ENCODE measurements at regions not wholly inside any gene's neighbourhood (a gene's known extent, or its start where the extent isn't known, plus 50 kb on each side); places are given as distances from the start of the nearest gene placed in this dataset.

DNA sequence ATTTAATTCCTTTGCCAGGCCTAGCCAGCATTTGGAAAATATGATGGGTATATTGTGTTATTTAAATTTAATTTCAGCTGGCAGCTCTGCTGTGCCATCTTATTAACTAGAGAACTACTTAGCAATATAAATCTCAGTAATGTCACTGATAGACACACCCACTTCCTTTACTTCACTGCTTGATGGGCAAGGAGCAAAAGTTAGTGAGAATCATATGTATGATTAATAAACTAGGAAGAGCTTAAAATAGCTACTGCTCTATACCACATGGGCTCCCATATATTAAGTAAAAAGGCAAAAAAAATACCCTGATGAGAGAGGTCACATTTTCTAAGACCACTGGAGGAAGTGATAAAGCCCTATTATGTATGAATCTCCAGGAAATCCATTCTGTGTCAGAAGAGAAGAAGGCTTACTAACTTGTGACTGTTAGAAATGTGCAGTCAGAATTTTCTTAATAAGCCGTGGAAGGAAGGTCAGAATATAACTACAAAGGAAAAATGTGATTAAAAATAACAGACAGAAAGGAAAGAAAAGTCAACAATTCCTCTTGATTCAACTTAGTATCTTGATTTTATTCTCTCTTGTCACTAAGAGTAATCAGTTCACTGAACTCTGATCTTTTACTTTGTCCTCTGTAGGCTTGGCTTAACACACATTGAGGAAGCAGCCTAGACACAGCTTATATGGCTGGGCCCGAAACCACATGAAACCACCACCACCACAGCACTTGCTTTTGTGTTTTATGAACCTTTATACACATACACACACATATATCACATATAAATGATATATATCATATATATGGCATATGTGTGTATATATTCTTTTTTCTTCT lies 1233.9 kb upstream of the ALCAM start:
- Histone ChIP-seq H3K27me3 (replicated peaks in 1 of 2; ENCODE audit: control insufficient read depth in 2 of 2, insufficient read depth in 2 of 2, low read length in 1 of 2) (no peaks in the 10 kb centered on the region), H3K79me2 (ENCODE audit: control insufficient read depth, insufficient read depth, low read length) (no peaks in the 10 kb centered on the region), H3K9ac (ENCODE audit: control insufficient read depth, insufficient read depth, low read length) (no peak overlapping the region), H3K4me1 (ENCODE audit: control insufficient read depth, insufficient read depth, low read length) (no peaks in the 10 kb centered on the region), H3K4me2 (ENCODE audit: control insufficient read depth, insufficient read depth) (no peak overlapping the region), H3K4me3 (no peak overlapping the region), H3K27ac (ENCODE audit: control insufficient read depth, insufficient read depth) (no peak overlapping the region), H3K9me3 (replicated peaks; ENCODE audit: control insufficient read depth, insufficient read depth, low read length) (no peaks in the 10 kb centered on the region), H3K36me3 (ENCODE audit: control insufficient read depth in 2 of 2, insufficient read depth in 2 of 2, low read length in 1 of 2) (no peaks in the 10 kb centered on the region), H2AFZ (ENCODE audit: control insufficient read depth, low read depth, low read length) (no peak overlapping the region), H4K20me1 (ENCODE audit: control insufficient read depth, insufficient read depth) (no peaks in the 10 kb centered on the region)
- 0% methylated on average over 2 of the region's 2 CpGs for WGBS (ENCODE audit: insufficient coverage, insufficient replicate concordance, low lambda C conversion rate, missing lambda C conversion rate)
- POLR2A ChIA-PET: interaction anchor here (0.6 kb wide), 1 partner anchor 510 kb away, joined by 3 read pairs; no protein-coding TSS in a partner anchor
- TF ChIP-seq YY1 (IDR thresholded peaks at IDR 0.05; ENCODE audit: low read depth, low read length) (no peak), NKRF (conservative IDR thresholded peaks at IDR 0.05) (no peak), TCF3 (IDR thresholded peaks at IDR 0.05; ENCODE audit: borderline replicate concordance, insufficient read depth, low read depth, low read length) (no peak), TCF7 (IDR thresholded peaks at IDR 0.05; ENCODE audit: borderline replicate concordance) (no peak), JUND (IDR thresholded peaks at IDR 0.05; ENCODE audit: low read depth, low read length) (no peak), WRNIP1 (IDR thresholded peaks at IDR 0.05; ENCODE audit: borderline replicate concordance, low read depth, low read length) (no peak), RFX5 (IDR thresholded peaks at IDR 0.05; ENCODE audit: low read depth, low read length) (no peak), POLR2AphosphoS5 (IDR thresholded peaks at IDR 0.05; ENCODE audit: low read length) (no peak), ZNF207 (IDR thresholded peaks at IDR 0.05; ENCODE audit: borderline replicate concordance) (no peak), GABPA (IDR thresholded peaks at IDR 0.05; ENCODE audit: low read depth) (no peak), MEF2B (IDR thresholded peaks at IDR 0.05; ENCODE audit: partially characterized antibody, poor library complexity, severe bottlenecking) (no peak), ASH2L (IDR thresholded peaks at IDR 0.05; ENCODE audit: borderline replicate concordance, low read depth) (no peak), MYC (IDR thresholded peaks at IDR 0.05; ENCODE audit: insufficient read depth, insufficient read length, insufficient replicate concordance, low read length, severe bottlenecking) (no peak), SMARCA5 (IDR thresholded peaks at IDR 0.05) (no peak), ZNF274 (IDR thresholded peaks at IDR 0.05; ENCODE audit: insufficient read depth, insufficient read length) (no peak), FOXK2 (IDR thresholded peaks at IDR 0.05) (no peak), STAT3 (IDR thresholded peaks at IDR 0.05; ENCODE audit: low read depth, low read length) (no peak), CREB1 (IDR thresholded peaks at IDR 0.05; ENCODE audit: low read depth) (no peak), EP300 (IDR thresholded peaks at IDR 0.05; ENCODE audit: borderline replicate concordance in 1 of 2, control insufficient read depth in 1 of 2, low read depth in 2 of 2, low read length in 2 of 2) (no peak)
- RAD21 ChIA-PET (ENCODE audit: unreplicated experiment): no interaction called here
- in situ Hi-C loops (cut with MboI): no loop called here
- intact Hi-C loops (cut with micrococcal nuclease; ENCODE audit: unreplicated experiment): no loop called here
- SMC1A ChIA-PET (ENCODE audit: uncharacterized antibody, unreplicated experiment): no interaction called here
- BruUV-seq (replicated peaks): no TSS peak
- DNase-seq (ENCODE audit: low read depth, low spot score) (no peak), FAIRE-seq (no peak), ATAC-seq (no peak; the same call in 2 of the 3 replicates)
- CTCF ChIA-PET: no interaction called here
